NCI-H128 (cell line): ENCODE measurements at regions not wholly inside any gene's neighbourhood (a gene's known extent, or its start where the extent isn't known, plus 50 kb on each side); places are given as distances from the start of the nearest gene placed in this dataset.

ENCODE experiments used
- DNase-seq: peaks from one replicate; lab custom pipeline; 2025; ENCODE audit not compliant: unreplicated experiment; lab: John Stamatoyannopoulos, UW

- no peak for DNase-seq
These were observed 497.7 kb downstream of the FGF9 start for GRCh38 chr13:22168437-22169190.

GRCh38 chr13:22169473-22169872 lies 498.6 kb downstream of the FGF9 start:
- DNase-seq: no peak

- no peak for DNase-seq
These were observed 502.7 kb downstream of the FGF9 start for GRCh38 chr13:22173610-22174009.

- DNase-seq: no peak
These were observed 504.4 kb downstream of the FGF9 start for GRCh38 chr13:22175241-22175640.

GRCh38 chr13:22175815-22176214 lies 504.9 kb downstream of the FGF9 start:
- DNase-seq: no peak

GRCh38 chr13:22176968-22177520 lies 506.2 kb downstream of the FGF9 start:
- DNase-seq: no peak

GRCh38 chr13:22178878-22179277 lies 508.0 kb downstream of the FGF9 start:
- DNase-seq: no peak

- DNase-seq: no peak
These were observed 516.5 kb downstream of the FGF9 start for GRCh38 chr13:22187329-22187728.

- no peak for DNase-seq
These were observed 518.5 kb downstream of the FGF9 start for GRCh38 chr13:22189176-22190048.

GRCh38 chr13:22193070-22193469 lies 522.2 kb downstream of the FGF9 start:
- no peak for DNase-seq

- DNase-seq: no peak
These were observed 523.4 kb downstream of the FGF9 start for GRCh38 chr13:22194106-22194805.

GRCh38 chr13:22195726-22196125 lies 524.9 kb downstream of the FGF9 start:
- no peak for DNase-seq

- DNase-seq: no peak
These were observed 525.9 kb downstream of the FGF9 start for GRCh38 chr13:22196777-22197176.

- DNase-seq: no peak
These were observed 527.1 kb downstream of the FGF9 start for GRCh38 chr13:22198001-22198400.

GRCh38 chr13:22198641-22199217 lies 527.9 kb downstream of the FGF9 start:
- DNase-seq: no peak

GRCh38 chr13:22200440-22200839 lies 529.6 kb downstream of the FGF9 start:
- no peak for DNase-seq

- DNase-seq: no peak
These were observed 530.6 kb downstream of the FGF9 start for GRCh38 chr13:22201375-22201925.

GRCh38 chr13:22210134-22210930 lies 539.5 kb downstream of the FGF9 start:
- no peak for DNase-seq

GRCh38 chr13:22211876-22212275 lies 541.0 kb downstream of the FGF9 start:
- DNase-seq: no peak

- DNase-seq: no peak
These were observed 541.7 kb downstream of the FGF9 start for GRCh38 chr13:22212576-22212975.
